GM19468 (cell line): ENCODE measurements at regions not wholly inside any gene's neighbourhood (a gene's known extent, or its start where the extent isn't known, plus 50 kb on each side); places are given as distances from the start of the nearest gene placed in this dataset.
"Not testable (repeated sequence)": the region's sequence is repeated elsewhere in the genome, so short reads cannot be mapped to it uniquely, and the experiment has no call there.

ENCODE experiments used
- ATAC-seq: cut with Tn5 transposase; IDR thresholded peaks from one replicate; pipeline ENCODE4 v1.9.1; 2021; ENCODE audit warnings: mild to moderate bottlenecking, moderate library complexity, moderate number of reproducible peaks; ENCODE audit not compliant: unreplicated experiment; ENCODE audit errors: extremely low read depth

- no peak for ATAC-seq
These were observed 857.6 kb downstream of the FSCB start for GRCh38 chr14:43649508-43649907.

DNA sequence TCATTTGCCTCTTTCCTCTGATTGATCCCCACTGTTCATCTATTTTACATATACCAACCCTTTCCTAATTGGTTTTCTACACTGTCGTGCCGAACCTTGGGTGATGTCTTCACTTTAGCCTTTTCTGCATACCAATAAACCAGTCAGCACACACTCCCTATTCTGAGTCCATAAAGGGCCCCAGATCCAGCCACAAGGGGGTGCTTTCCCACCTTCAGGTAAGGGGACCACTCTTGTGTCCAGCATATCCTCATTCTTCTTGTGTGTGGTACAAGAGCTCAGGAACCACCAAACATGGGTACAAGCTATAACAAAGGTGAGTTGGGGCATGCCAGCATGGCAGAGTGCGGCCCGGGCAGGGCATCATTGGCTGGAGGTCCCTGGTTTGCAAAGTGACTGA lies 859.8 kb downstream of the FSCB start:
- ATAC-seq = no peak

GRCh38 chr14:43640718-43641267 lies 866.3 kb downstream of the FSCB start:
- no peak for ATAC-seq

GRCh38 chr14:43625294-43625693 lies 881.8 kb downstream of the FSCB start:
- ATAC-seq = no peak

DNA sequence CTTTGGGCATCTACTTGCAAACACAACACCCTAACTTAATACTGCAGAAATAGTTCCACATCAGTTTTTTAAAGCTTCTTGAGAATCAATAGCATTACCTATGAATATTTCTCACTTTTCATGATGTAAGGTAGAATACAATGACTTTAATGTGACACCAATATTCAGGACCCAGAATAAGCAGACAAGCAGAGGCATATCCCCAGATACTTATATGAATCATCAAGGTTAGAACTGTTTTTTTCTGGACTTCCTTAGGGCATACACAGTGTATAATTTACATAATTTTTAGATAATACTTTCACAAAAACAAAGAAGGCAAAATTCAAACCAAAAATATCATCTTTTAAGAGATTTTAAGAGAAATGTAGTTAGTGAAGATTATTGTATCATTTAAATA lies 885.8 kb downstream of the FSCB start:
- ATAC-seq = no peak

- no peak for ATAC-seq
These were observed 911.8 kb downstream of the FSCB start for GRCh38 chr14:43595096-43595772.

GRCh38 chr14:43591776-43592175 lies 915.3 kb downstream of the FSCB start:
- ATAC-seq = no peak

DNA sequence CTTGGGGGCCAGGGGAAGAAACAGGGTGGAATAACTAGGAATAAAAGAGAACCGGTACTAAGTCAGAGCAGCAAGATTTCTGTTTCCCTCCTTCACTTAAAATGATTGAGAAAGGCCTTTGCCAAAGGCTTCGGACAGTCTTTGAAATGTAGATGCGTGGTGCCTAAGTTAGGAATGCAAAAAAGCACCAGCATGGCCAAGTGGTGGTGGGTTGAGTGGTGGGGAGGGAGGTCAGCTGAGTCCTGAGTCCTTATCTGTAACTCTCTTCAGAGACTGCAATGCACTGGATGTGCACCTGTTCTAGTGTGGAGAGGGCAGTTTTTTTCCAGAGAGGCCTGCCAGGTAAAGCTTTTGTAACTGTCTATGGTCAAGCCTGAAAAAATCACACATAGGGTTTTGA lies 919.9 kb downstream of the FSCB start:
- no peak for ATAC-seq

DNA sequence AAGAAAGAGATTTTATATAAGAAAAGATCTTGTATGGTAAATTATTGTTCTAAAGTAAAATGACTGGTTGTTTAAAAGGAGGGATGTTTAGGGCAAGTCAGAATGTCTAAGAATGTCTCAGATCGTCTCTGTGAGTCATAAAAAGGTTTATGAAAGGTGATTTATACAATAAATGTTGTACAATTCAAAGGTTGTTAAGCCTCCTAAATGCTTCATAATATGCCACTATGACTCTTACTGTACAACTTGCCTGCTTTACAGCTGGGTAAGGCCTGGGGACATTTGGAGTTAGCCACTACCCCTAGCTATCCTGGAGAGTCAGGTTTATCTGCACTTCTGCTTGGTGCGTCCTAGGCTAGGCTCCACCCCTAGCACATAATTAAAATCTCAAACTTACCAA lies 927.4 kb downstream of the FSCB start:
- no peak for ATAC-seq

GRCh38 chr14:43568022-43568421 lies 939.1 kb downstream of the FSCB start:
- ATAC-seq = no peak

- no peak for ATAC-seq
These were observed 958.7 kb downstream of the FSCB start for GRCh38 chr14:43548368-43548767.

- ATAC-seq = not testable (repeated sequence)
These were observed 959.5 kb downstream of the FSCB start for GRCh38 chr14:43547596-43547995.

DNA sequence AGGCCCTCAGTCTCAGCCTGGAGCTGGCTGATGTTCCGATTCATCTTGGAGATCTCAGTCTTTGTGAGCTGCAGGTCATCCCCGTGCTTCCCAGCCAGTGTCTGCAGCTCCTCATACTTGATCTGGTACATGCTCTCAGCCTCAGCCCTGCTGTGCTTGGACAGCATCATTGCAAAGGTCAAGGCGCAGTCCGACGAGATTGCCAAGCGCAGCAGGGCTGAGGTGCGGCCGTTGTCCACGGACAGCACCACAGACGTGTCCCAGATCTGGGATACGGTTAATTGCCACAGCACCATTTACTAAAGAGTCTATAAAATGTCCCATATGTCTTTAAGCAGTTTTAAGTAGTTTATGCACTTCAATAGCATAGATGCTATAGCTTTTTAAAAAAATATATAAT lies 965.7 kb downstream of the FSCB start:
- ATAC-seq = no peak

- no peak for ATAC-seq
These were observed 966.1 kb downstream of the FSCB start for GRCh38 chr14:43540948-43541347.

- no peak for ATAC-seq
These were observed 967.9 kb downstream of the FSCB start for GRCh38 chr14:43539210-43539609.

- no peak for ATAC-seq
These were observed 971.7 kb downstream of the FSCB start for GRCh38 chr14:43535231-43535838.

GRCh38 chr14:43532825-43533416 lies 974.2 kb downstream of the FSCB start:
- ATAC-seq = no peak

DNA sequence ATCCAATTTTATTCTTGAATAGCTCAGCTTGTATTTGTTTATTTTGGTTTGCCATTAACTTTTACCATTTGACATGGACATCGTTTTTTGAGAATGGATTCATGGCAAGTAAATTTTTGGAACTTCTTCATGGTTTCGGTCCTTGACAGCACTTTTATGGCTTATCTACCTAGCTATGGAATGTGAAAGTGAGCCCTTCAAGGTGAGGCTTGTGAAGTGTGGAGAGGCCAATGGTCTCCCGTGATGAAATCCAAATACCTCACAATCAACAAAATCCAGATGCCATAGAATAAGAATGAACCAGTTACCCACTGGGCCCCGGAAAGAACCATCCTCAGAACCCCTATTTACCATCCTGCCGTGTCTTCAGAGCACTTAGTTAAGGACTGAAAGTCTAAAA lies 978.8 kb downstream of the FSCB start:
- no peak for ATAC-seq

GRCh38 chr14:43525658-43526057 lies 981.4 kb downstream of the FSCB start:
- no peak for ATAC-seq

DNA sequence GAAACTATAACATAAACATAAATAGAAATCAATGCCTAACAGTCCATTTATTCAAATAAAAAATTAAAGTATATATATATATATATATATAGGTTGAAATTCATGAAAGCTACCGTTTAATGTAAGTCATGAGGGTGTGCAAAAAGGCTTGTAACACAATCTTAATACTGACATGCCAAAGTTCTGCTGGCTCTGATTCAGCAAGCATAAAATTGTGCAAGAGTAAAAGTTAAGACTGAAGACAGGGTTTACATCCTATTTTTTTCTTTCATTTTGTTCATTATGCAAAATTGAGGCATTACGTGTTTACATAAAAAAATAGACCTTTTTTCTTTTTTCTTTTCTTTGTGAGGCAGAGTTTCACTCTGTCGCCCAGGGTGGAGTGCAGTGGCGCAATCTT lies 984.2 kb downstream of the FSCB start:
- ATAC-seq = no peak

DNA sequence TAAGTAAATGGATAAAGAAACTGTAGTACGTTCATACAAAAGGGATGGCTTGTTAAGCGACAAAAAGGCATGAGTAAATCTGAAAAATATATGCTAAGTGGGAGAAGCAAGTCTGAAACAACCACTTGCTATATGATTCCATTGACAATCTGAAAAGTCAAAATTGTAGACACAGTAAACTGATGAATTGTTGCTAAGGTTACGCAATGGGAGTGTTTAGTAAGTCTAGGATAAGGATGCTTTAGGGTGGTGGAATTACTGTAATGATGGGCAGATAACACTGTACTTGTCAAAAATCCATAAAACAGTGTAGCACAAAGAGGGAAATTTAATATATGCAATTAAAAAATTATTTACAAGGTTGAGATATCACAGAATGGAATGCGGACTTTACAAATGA lies 984.9 kb downstream of the FSCB start:
- no peak for ATAC-seq

- ATAC-seq = no peak
These were observed 1003.6 kb downstream of the FSCB start for GRCh38 chr14:43503508-43503907.
